SK-N-SH treated with all-trans-retinoic acid at 6 μM for 48 hours (cell line): ENCODE measurements at regions not wholly inside any gene's neighbourhood (a gene's known extent, or its start where the extent isn't known, plus 50 kb on each side); places are given as distances from the start of the nearest gene placed in this dataset.

Experiments
- CSDC2 ChIP-seq: fragments of 250-450 bp; sonication (Bioruptor Pico); IDR thresholded peaks from 2 replicates; pipeline ENCODE4 v1.5.0; 2020; ENCODE audit warnings: mild to moderate bottlenecking, moderate library complexity
- GLIS3 ChIP-seq: fragments of 250-450 bp; sonication (Bioruptor Pico); IDR thresholded peaks from 2 replicates; pipeline ENCODE4 v1.5.0; 2020; ENCODE audit warnings: mild to moderate bottlenecking, moderate library complexity
- SNAI2 ChIP-seq: fragments of 250-450 bp; sonication (Bioruptor Pico); IDR thresholded peaks from 2 replicates; pipeline ENCODE4 v1.5.0; 2020; ENCODE audit warnings: mild to moderate bottlenecking, moderate library complexity
- TOX ChIP-seq: fragments of 250-450 bp; sonication (Bioruptor Pico); IDR thresholded peaks from 2 replicates; pipeline ENCODE4 v1.8.0; 2021; ENCODE audit warnings: mild to moderate bottlenecking, moderate library complexity, borderline replicate concordance
- ZC3H10 ChIP-seq: fragments of 250-450 bp; sonication (Bioruptor Pico); IDR thresholded peaks from 2 replicates; pipeline ENCODE4 v1.5.1; 2021; ENCODE audit warnings: mild to moderate bottlenecking, moderate library complexity
- ZFP30 ChIP-seq: fragments of 450-650 bp; formaldehyde crosslinking; IDR thresholded peaks from 2 replicates; pipeline ENCODE4 v1.5.0; 2022; ENCODE audit warnings: mild to moderate bottlenecking, moderate library complexity

DNA sequence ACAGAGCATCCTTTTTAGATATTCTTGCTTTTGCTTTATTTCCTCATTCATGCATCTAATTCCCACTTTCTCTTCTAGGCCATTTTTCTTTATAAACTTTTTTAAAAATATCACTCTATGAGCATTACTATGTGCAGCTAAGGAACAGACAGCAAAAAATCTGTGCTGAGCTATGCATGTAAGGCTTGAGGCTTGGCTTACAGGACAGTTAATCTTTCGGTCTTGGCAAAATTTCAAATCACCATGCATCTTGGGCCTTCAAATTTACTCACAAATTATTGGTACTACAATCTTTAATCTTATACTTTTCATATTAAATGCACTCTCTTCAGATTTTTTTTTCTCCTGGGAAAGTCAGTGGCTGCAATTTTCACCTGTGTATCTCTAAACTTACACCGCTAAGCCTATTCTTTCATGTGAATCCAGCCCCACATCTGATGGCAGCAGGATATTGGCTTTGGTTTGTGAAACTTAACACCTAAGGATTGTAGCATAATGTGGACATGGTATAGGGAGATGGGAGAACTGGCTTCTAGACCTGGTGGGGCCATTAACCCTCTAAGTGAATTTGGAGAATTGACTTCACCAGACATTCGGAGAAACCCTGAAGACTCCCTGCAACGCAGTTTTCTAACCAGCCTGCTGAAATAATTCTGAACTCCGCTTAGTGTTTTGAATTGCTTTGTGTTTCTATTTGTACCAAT is 278.3 kb downstream of the SPRY1 start:
- TF ChIP-seq TOX (no peak), CSDC2 (CRISPR knock-in tag) (no peak), ZC3H10 (CRISPR knock-in tag) (no peak), GLIS3 (CRISPR knock-in tag) (no peak), ZFP30 (no peak), SNAI2 (no peak)
